GM23338 (cell line): ENCODE measurements at regions not wholly inside any gene's neighbourhood (a gene's known extent, or its start where the extent isn't known, plus 50 kb on each side); places are given as distances from the start of the nearest gene placed in this dataset.

Experiments
- EZH2 ChIP-seq: fragments of 200-600 bp; sonication (generic); IDR thresholded peaks from one replicate; pipeline ENCODE4 v1.8.0; 2017; ENCODE audit warnings: antibody characterized with exemption, mild to moderate bottlenecking, low read depth; ENCODE audit not compliant: unreplicated experiment
- EZH2phosphoT487 ChIP-seq: fragments of 200-600 bp; sonication (generic); IDR thresholded peaks from one replicate; pipeline ENCODE4 v1.8.1; 2018; ENCODE audit warnings: antibody characterized with exemption; ENCODE audit not compliant: unreplicated experiment
- TF ChIP-seq, protein P1 (sequence below), 2 experiments: fragments of 200-600 bp in 1 of 2; sonication (generic) in 1 of 2; conservative IDR thresholded peaks; 2 replicates each; pipeline versions ENCODE4 v1.5.1 to v1.6.1; 2016 to 2017; ENCODE audit warnings: antibody characterized with exemption in 2 of 2, low read depth in 2 of 2, mild to moderate bottlenecking in 2 of 2, moderate library complexity in 1 of 2

DNA sequence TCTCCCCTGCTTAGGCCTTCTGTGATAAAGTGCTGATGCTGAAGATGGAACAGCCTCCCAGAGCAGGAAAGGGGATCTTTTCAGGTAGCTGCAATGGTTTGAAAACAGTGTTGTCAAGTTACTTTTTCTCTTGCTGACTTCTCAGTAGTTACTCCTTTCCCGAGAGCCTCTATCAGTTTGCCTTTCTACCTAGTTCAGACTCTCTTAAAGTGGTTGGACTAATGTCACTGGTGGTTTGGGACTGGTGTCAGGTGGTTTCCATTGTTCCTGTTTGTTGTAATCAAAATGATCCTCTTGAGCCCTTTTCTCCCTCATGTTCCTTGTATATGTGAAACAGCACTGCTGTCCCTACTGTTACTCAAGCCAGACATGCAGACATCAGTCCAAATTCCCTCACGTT is 91.4 kb downstream of the FAM217A start:
- TF ChIP-seq, protein P1, sequence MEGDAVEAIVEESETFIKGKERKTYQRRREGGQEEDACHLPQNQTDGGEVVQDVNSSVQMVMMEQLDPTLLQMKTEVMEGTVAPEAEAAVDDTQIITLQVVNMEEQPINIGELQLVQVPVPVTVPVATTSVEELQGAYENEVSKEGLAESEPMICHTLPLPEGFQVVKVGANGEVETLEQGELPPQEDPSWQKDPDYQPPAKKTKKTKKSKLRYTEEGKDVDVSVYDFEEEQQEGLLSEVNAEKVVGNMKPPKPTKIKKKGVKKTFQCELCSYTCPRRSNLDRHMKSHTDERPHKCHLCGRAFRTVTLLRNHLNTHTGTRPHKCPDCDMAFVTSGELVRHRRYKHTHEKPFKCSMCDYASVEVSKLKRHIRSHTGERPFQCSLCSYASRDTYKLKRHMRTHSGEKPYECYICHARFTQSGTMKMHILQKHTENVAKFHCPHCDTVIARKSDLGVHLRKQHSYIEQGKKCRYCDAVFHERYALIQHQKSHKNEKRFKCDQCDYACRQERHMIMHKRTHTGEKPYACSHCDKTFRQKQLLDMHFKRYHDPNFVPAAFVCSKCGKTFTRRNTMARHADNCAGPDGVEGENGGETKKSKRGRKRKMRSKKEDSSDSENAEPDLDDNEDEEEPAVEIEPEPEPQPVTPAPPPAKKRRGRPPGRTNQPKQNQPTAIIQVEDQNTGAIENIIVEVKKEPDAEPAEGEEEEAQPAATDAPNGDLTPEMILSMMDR (conservative IDR thresholded peaks at IDR 0.05; ENCODE audit: low read depth in 2 of 2): no peak
- no peak for TF ChIP-seq EZH2
- TF ChIP-seq EZH2phosphoT487: no peak
